ENCODE measurements at regions not wholly inside any gene's neighbourhood (a gene's known extent, or its start where the extent isn't known, plus 50 kb on each side); places are given as distances from the start of the nearest gene placed in this dataset.

DNA sequence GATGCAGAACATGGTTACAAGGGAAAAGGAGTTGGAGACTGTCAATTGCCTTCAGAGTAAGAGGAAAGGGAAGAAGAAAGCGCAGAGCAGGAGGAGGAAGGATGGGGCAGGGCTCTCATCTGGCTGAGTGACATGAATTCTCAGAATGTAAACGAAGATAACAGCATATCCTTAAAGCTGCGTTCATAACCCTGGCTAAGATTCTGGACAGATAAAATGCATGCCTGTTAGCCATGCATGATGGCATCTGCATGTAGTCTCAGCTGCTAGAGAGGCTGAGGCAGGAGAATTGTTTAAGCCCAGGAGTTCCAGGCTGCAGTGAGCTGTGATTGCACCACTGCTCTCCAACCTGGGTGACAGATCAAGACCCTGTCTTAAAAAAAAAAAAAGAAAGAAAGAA, 493.5 kb upstream of the PRKX start:
- no peak for TF ChIP-seq CTCF (IDR thresholded peaks at IDR 0.05; ENCODE audit: poor library complexity, severe bottlenecking)
- TF ChIP-seq EZH2 (IDR thresholded peaks at IDR 0.05; ENCODE audit: borderline replicate concordance, insufficient read depth, low read length, poor library complexity, severe bottlenecking): no peak
- no peak for TF ChIP-seq MXI1 (conservative IDR thresholded peaks at IDR 0.05; ENCODE audit: poor library complexity, severe bottlenecking)
- TF ChIP-seq RAD21 (conservative IDR thresholded peaks at IDR 0.05): no peak
- TF ChIP-seq POLR2AphosphoS5 (IDR thresholded peaks at IDR 0.05): no peak
- TF ChIP-seq TAF1 (IDR thresholded peaks at IDR 0.05; ENCODE audit: low read depth): no peak

All from neural cell (in vitro differentiated cells).